Suppressor macrophage treated with lipopolysaccharide for 1 hour (primary cell): ENCODE measurements at regions not wholly inside any gene's neighbourhood (a gene's known extent, or its start where the extent isn't known, plus 50 kb on each side); places are given as distances from the start of the nearest gene placed in this dataset.
"Not testable (repeated sequence)": the region's sequence is repeated elsewhere in the genome, so short reads cannot be mapped to it uniquely, and the experiment has no call there.

Source experiments
- DNase-seq, 3 donors: peaks; one replicate each; pipeline ENCODE4 v3.0.0-alpha.2; 2020 to 2022

- no peak for DNase-seq
Observed at GRCh38 chr14:97994020-97994531, 1196.9 kb downstream of the VRK1 start.

GRCh38 chr14:97995038-97995437, 1197.9 kb downstream of the VRK1 start:
- DNase-seq: no peak

DNA sequence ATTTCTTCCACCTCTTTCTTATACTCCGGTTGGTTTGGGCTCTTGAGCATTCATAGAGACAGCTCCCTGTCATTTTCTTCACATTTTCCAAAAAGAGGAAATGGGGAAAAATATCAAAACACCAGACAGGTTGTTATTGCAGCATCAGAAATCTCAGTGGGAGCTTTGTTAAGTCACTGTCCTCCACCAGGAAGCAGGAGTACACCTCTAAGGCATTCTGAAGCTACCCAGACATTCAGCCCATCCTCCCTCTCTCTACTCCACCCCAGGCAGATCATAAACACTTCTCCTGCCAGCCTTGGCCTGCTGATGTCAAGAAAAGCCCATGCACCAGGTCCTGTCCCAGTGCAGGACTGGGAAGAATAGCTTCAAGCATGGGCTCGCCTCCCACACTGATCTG, 1198.3 kb downstream of the VRK1 start:
- no peak for DNase-seq

DNA sequence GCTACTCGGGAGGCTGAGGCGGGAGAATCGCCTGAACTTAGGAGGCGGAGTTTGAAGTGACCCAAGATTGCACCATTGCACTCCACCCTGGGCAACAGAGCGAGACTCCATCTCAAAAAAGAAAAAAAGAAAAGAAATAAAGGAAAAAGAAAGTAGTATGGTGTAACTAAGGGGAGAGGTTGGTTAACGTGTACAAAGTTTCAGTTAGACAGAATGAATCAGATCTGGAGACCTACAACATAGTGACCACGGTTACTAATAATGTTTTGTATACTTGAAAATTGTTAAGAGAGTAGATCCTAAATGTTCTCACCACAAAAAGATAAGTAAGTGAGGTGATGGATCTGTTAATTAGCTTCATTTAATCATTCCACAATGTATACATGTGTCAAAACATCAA, 1208.8 kb downstream of the VRK1 start:
- DNase-seq: no peak

- DNase-seq: no peak
Observed at GRCh38 chr14:98008381-98009113, 1211.4 kb downstream of the VRK1 start.

GRCh38 chr14:98009177-98009576, 1212.0 kb downstream of the VRK1 start:
- DNase-seq: not testable (repeated sequence)

DNA sequence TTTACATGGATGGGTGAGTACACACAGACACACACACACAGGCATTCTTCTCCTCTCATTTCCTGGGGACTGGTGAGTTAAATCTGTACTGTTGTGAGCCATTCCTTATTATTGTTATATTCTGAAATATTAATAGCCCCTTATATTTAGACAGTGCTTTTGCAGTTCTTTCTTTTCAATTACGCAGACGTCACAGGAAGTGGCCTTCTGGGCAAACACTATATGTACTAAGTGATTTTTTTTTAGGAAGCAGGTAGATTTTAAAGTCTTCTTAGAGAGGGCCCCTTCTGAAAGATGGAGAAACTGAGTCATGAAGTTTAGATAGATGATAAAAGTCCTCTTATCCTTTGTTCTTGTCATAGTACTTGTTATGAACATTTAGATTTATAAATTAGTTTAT, 1213.6 kb downstream of the VRK1 start:
- DNase-seq: no peak

DNA sequence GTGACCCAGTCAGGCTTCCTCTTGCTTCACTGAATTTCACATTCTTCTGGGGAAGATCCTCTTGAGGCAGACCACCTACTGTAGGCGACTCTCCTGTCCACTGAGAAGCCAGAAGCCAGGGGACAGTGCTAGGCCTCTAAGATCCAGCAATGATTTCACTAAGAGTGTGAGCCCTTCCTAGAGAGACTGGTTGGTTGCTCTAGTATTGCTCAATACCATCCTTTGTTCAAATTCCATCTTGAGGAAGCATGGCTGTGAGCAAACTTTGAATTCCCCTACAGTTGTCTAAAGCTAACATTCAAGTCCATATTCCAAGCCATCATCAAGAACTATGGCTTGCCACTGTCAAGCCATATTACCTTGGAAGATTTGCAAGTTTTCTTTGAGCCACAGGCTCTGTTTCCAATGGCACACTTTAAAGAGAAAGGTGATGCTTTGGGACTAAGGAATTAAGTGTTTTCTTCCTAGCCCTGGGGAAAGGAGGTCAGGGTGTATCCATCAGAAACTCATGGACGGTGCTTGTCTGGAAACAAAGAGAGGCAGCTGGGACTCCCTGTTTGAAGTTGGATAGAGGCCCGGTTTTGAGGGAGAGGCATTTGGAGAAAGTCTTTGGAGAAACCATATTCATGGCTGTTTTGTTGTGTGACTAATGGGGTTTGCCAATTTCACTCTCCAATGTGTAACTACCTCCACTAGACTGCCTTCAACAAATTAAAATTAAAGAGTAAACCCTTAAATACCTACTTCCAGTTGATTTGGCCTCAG, 1217.9 kb downstream of the VRK1 start:
- no peak for DNase-seq

DNA sequence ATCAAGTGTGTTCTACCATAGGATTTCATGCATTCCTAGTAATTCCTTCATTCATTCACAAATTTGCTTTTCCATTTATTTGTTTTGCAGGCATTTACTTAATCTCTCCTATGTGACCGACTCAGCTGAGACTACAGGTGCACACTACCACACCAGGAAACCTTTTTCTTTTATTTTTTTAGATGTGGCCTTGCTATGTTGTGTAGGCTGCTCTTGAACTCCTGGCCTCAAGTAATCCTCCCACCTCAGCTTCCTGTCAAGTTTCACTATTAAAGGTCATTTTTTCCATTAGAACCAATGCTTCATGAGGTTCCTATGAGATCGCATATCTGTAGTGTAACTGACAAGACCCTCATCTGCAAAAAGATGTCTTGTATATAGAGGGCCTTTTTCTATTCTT, 1218.7 kb downstream of the VRK1 start:
- no peak for DNase-seq

DNA sequence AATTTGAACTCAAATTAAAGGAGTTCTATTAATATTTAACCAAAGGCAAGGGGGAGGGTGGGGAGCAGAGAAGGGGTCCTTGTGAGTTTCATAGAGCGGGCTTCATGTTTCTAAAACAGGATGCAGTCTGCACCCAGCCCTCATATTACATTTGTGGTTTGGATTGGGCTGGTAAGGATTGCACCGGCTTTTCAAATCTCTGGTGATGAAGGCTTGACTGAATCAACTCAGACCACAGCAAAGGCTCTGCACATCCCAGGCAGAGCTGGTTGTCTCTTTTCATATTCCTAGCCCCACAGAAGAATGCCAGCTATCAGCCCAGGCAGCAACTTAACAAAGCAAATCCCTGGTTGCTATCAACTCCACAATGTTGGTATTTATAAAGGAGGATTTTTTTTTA, 1221.4 kb downstream of the VRK1 start:
- DNase-seq: no peak

GRCh38 chr14:98022541-98023520, 1225.6 kb downstream of the VRK1 start:
- no peak for DNase-seq

DNA sequence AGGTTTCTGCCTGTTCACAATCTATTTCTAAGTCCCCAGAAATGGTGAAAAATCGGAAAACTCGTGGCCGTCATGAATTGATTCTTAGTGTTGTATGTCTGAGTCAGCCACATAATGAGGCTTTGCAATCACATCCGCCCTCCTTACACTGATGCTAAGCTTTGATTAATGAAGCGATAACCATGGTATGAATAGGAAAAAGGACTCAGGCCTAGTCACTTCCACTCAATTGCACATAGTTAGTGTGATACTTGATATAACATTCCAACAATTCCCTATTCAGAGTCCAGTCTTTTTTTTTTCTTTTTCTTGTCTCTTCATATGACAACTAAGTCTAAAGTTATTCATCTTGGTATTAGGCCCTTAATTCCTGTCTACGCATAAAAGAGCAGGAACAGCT, 1231.0 kb downstream of the VRK1 start:
- DNase-seq: no peak

GRCh38 chr14:98035396-98035795, 1236.6 kb downstream of the BCL11B start:
- DNase-seq: no peak

- no peak for DNase-seq
Observed at GRCh38 chr14:98037831-98038230, 1234.2 kb downstream of the BCL11B start.

DNA sequence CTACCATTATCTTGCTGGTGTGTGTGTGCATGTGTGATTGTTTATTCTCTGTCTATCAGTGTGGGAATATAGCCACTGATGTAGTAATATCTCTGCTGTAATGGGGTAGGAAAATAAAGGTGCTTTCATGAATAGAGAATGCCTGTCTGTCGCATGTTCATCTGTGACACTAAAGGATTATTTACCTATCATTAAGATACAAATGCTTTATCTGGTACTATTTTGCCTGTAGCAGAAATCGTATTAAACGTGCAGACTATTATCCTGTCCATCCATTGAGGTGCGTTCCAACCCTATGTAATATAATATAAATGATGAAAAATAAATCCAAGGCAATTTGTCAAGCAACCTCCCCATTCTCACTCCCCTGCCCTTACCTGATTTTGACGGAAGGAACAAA, 1215.1 kb downstream of the BCL11B start:
- DNase-seq: no peak

DNA sequence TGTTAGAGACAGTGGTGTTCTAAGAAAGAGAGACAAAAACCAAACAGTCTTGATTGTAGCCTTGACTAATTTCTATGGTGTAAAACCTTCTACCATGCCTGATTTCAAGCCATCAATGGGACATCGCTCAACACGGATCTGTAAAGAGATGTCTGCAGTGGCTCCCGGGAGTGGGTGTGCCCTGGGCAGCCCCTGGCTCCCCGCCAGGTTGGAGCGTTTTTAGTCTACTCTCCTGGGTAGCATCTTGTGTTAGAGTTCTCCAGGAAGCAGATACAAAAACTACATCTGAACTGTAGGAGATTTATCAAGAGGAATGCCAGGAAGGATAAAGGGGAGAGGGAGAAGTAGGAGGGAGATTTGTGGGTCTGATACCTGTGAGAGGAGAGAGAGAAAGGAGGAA, 1212.9 kb downstream of the BCL11B start:
- DNase-seq: no peak

GRCh38 chr14:98062083-98062482, 1209.9 kb downstream of the BCL11B start:
- DNase-seq: no peak

GRCh38 chr14:98069712-98070171, 1202.3 kb downstream of the BCL11B start:
- DNase-seq: no peak

GRCh38 chr14:98070536-98070935, 1201.5 kb downstream of the BCL11B start:
- DNase-seq: no peak

GRCh38 chr14:98074111-98074510, 1197.9 kb downstream of the BCL11B start:
- DNase-seq: no peak

DNA sequence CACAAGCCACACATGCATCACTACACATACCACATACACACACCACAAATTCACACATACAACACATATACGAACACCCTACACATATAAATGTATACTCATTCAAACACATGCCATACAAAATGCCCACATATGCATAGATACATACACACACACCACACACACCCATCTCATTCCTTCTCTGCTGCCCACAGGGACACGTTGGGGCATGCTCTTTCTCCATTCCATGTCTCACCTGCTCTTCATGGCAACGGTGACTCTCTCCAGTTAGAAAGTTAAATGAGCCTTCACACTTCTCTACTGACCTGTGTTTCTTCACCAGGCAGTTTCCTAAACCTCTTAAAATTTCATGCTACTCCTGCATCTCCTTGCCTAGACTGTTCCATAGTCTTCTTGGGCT, 1194.8 kb downstream of the BCL11B start:
- DNase-seq: no peak

- DNase-seq: no peak
Observed at GRCh38 chr14:98082833-98083232, 1189.2 kb downstream of the BCL11B start.

GRCh38 chr14:98085751-98086150, 1186.2 kb downstream of the BCL11B start:
- DNase-seq: no peak
